HL-60 (cell line): ENCODE measurements at regions not wholly inside any gene's neighbourhood (a gene's known extent, or its start where the extent isn't known, plus 50 kb on each side); places are given as distances from the start of the nearest gene placed in this dataset.

Experiments used
- DNase-seq, 2 experiments: peaks; one replicate each; pipeline ENCODE4 v3.0.0-alpha.2; 2010 to 2020; ENCODE audit warnings: low read depth in 1 of 2, low spot score in 1 of 2
- H3K27ac ChIP-seq: fragments of 250-450 bp; sonication (Bioruptor Pico); replicated peaks from 2 replicates; pipeline ENCODE4 v1.5.1; 2020; ENCODE audit warnings: mild to moderate bottlenecking, moderate library complexity
- H3K27me3 ChIP-seq: fragments of 250-450 bp; sonication (Bioruptor Pico); 2 replicates; pipeline ENCODE4 v1.5.1; 2021; ENCODE audit warnings: mild to moderate bottlenecking, moderate library complexity; ENCODE audit not compliant: insufficient read depth, poor library complexity, severe bottlenecking
- H3K4me3 ChIP-seq: replicated peaks from 2 replicates; pipeline ENCODE4 v1.5.1; 2011; ENCODE audit warnings: mild to moderate bottlenecking, control low read depth, low read length; ENCODE audit not compliant: insufficient read depth
- CTCF ChIP-seq: IDR thresholded peaks from one replicate; pipeline ENCODE4 v1.5.1; 2011; ENCODE audit warnings: low read length, control low read depth, inconsistent platforms; ENCODE audit not compliant: insufficient read depth
- GABPA ChIP-seq: IDR thresholded peaks from 2 replicates; pipeline ENCODE4 v1.6.1; 2012; ENCODE audit warnings: low read depth
- POLR2AphosphoS5 ChIP-seq: IDR thresholded peaks from 2 replicates; pipeline ENCODE4 v1.6.1; 2012; ENCODE audit warnings: low read depth
- REST ChIP-seq: IDR thresholded peaks from 2 replicates; pipeline ENCODE4 v1.6.1; 2012; ENCODE audit warnings: low read depth; ENCODE audit not compliant: insufficient replicate concordance
- SPI1 ChIP-seq: IDR thresholded peaks from 2 replicates; pipeline ENCODE4 v1.6.1; 2012; ENCODE audit warnings: low read depth, mild to moderate bottlenecking, borderline replicate concordance

GRCh38 chr4:110753466-110753865 is 130.6 kb upstream of the PITX2 start:
- Histone ChIP-seq H3K27me3 (no peaks in the 10 kb centered on the region), H3K4me3 (no peak overlapping the region), H3K27ac (no peak overlapping the region)
- no peak for DNase-seq
- no peak for TF ChIP-seq GABPA
- TF ChIP-seq CTCF, result no peak
- no peak for TF ChIP-seq REST
- TF ChIP-seq SPI1, result no peak
- TF ChIP-seq POLR2AphosphoS5, result no peak

GRCh38 chr4:110754716-110755115 is 131.8 kb upstream of the PITX2 start:
- H3K4me3 ChIP-seq, result no peak overlapping the region
- no peak for TF ChIP-seq REST
- TF ChIP-seq POLR2AphosphoS5, result no peak
- TF ChIP-seq CTCF, result no peak
- TF ChIP-seq SPI1, result no peak
- TF ChIP-seq GABPA, result no peak
- H3K27me3 ChIP-seq, result no peaks in the 10 kb centered on the region
- DNase-seq, result no peak
- H3K27ac ChIP-seq, result no peak overlapping the region

GRCh38 chr4:110769578-110769977 is 146.7 kb upstream of the PITX2 start:
- no peak for DNase-seq
- TF ChIP-seq CTCF, result no peak
- Histone ChIP-seq H3K4me3 (no peak overlapping the region), H3K27ac (no peak overlapping the region), H3K27me3 (no peaks in the 10 kb centered on the region)

- H3K4me3 ChIP-seq, result no peak overlapping the region
Observed at GRCh38 chr4:110770353-110770752, 147.5 kb upstream of the PITX2 start.

More at GRCh38 chr4:110770353-110770752, 147.5 kb upstream of the PITX2 start:
- H3K27me3 ChIP-seq, result no peaks in the 10 kb centered on the region
- H3K27ac ChIP-seq, result no peak overlapping the region
- TF ChIP-seq REST (no peak), CTCF (no peak), POLR2AphosphoS5 (no peak), SPI1 (no peak), GABPA (no peak)
- DNase-seq, result no peak
